Frontal cortex (tissue), 3 donors: ENCODE measurements at regions not wholly inside any gene's neighbourhood (a gene's known extent, or its start where the extent isn't known, plus 50 kb on each side); places are given as distances from the start of the nearest gene placed in this dataset.

Experiments
- DNase-seq, 2 donors: peaks; one replicate each; pipeline ENCODE4 v3.0.0; 2012; ENCODE audit warnings: low spot score in 2 of 2
- FAIRE-seq: peaks from 2 replicates; lab custom pipeline; 2012; peaks lifted over from hg19 to GRCh38; lab: Jason Lieb, UNC
- donor health status: control.
- donor health status: control.
- donor health status: control.

DNA sequence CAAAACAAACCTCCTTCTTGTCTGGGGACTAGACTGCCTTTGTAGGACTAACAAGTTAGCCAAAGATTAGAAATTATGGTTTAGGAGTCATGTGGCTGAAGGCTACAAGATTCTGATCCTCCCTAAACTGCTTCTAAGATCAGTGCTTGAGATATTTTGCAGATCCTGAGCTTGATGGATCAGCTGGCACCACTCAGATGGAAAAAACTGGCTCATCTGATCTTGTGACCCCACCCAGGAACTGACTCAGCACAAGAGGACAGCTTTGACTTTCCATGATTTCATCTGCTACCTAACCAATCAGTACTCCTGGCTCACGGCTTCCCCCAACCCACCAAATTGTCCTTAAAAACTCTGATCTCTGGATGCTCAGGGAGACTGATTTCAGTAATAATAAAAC is 271.5 kb upstream of the TAC1 start:
- no peak for DNase-seq
- no peak for FAIRE-seq

DNA sequence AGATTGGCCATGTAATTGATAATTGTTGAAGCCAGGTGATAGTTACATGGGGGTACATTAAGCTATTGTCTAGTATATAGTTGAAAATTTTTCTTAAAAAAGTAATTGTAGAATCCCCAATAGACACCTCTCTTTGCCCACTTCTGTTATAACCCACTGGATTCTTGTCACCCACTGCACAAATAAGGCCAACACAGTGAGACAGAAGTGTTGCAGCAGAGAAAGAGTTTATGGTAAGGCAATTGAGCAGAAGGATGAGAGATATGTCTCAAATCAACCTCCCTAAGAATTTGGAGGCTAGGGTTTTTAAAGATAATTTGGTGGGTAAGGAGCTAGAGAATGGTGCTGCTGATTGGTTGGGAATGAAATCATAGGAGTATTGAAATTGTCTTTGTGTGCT is 270.3 kb upstream of the TAC1 start:
- DNase-seq (no peak), FAIRE-seq (no peak)

DNA sequence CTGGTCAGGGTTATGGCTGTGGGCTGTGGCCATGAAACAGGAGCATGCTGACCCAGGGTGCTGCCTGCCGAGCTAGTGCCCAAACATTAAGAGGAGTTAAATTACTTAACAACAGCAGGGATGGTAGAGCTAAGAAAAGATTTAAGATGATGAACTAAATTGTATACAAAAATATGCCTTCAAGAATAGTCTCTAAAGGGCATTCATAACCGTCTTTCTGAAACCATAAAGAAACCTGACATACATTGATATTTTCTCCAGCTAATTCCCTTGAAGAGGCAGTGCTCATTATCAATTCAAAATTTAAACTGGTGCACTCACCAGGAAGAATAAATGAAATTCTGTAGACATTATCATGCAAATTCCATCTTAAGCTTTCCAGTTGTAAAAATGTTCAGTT is 265.8 kb upstream of the TAC1 start:
- no peak for DNase-seq

DNA sequence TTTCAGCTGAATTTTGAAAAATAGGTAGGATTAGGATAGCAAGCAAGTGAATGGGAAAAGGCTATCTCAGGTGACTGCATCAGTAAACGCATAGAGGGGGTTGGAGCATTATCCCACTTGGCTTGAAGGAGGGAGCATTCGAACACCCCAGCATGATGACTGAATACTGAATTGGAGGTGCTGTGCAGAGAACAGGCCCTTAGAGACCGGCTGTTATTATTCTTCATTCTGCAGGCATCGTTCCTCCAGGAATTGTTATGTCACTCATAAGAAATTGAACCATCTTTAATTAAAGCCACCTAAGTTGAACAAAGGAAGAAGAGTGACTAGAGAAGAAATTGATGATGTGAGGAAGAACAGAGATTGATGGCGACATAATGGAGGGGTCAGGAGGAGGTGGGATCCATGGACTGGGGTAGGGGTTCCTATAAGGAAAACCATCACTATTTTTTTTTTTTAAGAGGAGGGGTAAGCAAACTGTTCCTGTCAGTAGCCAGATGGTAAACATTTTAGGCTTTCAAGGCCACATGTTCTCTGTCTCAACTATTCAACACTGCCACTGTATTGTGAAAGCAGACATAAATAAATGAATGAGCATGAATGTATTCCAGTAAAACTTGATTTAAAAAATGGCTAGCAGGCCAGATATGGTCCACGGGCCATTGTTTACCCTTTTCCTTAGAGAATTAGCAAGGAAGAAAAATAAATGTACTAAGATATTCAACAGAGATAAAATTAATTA is 264.7 kb upstream of the TAC1 start:
- DNase-seq (no peak), FAIRE-seq (no peak)

More for the DNA sequence above, 265.8 kb upstream of the TAC1 start:
- FAIRE-seq, result no peak

DNA sequence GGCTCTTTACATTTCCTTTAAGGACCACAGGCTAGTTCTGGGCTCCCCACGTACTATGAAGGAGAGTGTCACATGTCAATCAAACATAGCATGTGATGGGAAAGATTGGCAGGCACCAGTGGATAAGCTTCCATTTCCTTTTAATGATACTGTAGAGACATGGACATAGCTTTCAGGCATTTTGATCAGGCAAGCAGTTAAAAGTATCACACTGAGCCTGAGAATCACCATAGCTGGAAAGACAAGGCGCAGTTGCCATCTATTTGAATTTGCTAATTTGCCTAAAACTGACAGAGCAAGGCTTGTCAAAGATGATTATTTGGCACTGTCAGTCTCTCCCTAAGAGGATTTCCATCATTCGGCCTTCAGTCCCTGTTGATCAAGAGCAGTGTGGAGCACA is 263.4 kb upstream of the TAC1 start:
- DNase-seq, result no peak
- no peak for FAIRE-seq

DNA sequence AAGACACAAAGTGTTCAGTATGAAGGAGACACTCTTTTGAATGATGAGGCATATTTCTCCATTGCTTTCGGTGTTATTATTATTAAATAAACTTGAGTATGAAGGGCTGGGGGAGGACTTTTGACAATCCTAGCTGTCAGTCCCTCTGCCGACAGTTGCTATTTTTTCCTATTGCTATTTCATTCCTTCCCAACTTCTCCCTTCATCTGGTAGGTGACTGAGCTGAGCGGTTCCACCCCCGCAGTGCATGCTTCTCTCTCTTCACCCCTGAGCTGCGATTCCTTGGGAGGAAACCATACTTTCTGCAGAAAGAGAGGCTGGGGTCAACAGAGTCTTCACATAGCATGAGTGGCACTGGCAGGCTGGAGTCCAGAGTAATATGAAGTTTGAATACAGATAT is 261.2 kb upstream of the TAC1 start:
- FAIRE-seq, result no peak
- DNase-seq, result no peak

DNA sequence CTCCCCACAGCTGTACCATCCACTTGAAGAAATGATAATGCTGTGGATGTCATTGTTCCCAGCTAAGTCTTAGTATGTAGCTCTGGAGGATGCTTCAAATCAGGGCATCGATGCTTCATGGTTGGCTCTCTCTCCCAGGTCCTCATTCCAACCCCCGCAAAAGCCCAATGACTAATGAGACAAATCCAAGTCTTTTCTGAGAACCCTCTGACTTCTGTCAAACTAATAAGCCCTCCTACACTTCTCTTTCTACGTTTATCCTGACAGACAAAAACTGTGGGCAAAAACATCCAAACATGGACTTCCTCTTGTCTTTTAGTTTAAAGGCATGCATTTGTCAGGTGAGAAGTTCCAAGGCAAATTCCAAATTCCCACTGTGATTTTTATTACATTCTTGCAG is 260.4 kb upstream of the TAC1 start:
- DNase-seq (no peak), FAIRE-seq (no peak)

DNA sequence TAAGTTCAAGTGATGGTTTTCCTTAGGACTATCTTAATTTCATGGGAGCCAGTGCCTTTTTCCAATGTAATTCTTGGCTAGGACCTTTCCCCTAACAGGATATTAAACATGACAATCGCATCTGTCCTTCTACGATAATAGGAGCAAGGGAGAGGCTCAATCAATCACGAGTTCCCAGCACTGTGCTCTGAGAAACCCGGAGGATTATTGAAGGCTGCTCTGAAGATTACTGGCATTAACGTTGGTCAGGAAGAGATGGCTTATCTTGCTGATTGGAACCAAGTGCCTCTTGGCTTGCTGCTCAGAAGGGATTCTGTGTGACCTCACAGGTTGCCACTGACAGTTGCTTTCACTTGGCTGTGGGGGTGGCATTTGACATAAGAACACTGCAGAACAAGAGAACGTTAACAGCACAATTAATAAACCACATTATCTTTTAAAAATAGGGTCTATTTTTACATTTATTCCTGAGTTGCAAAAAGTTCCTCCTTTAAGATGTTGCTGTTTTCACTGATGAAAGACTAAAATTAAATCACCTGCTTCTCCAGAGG is 252.1 kb upstream of the TAC1 start:
- FAIRE-seq, result no peak
- DNase-seq, result no peak

DNA sequence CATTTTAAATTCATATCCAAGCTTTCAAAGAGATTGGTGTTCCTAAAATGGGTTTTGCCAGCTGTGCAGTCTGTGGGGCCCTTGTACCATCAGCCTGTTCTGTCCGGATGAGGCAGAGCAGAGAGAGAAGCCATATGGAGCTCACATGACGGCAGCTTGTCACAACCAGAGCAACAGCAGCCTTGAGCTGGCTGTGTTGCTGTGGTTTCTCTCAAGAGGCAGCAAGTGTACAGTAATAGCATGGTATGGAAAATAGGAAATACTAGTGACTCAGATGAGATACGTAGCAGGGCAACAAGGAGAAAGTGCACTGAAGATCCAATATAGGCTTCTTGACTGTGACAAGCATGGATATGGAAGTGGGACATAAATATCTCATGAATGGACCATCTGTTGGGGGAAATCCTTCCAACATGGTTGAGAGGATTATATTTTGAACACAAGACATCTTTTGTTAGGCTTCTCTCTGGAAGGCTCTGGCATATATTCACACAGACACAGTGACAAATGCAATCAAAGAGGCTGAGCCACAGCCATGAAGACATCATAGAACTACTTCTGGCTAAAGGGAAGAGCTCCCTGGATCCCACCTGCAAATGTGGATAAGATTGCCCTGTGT is 251.0 kb upstream of the TAC1 start:
- DNase-seq (peak in 1 of 2 donors; percentile 10), FAIRE-seq (no peak)

DNA sequence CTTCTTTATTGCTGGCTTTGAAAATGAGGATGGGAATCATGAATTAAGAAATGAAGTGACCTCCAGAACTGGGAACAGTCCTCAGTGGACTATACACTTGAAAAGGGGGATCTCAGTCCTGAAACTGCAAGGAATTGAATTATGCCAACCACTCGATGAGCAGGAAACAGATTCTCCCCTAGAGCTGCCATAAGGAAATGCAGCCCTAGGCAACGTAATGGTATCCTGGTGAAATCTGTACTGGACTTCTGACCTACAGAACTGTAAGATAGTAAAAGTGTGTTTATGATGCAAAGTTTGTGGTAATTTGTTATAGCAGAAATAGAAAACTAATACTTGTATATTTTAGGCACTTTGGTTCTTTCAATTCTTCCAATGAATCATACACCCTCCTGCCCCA is 236.4 kb upstream of the TAC1 start:
- FAIRE-seq (no peak), DNase-seq (no peak)

DNA sequence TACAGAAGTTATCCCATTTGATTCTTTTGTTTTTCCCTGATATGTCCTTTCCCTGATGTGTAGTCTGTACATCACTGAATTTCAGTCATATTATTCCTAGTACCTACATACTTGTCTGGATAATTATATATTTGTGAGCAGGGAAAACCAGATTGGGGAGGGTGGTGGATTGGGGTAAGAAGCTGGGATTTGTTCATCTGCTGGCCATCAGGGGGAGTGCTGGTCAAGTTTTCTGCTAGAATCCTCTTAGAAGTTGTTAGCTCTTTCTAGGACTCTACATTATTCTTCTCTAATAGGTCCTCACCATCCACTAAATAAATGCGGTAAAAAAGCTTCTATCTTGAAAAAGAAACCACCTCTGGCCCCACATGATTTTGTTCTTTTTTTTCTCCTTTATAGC is 232.7 kb upstream of the TAC1 start:
- DNase-seq (peak in 1 of 2 donors; percentile 13), FAIRE-seq (no peak)

DNA sequence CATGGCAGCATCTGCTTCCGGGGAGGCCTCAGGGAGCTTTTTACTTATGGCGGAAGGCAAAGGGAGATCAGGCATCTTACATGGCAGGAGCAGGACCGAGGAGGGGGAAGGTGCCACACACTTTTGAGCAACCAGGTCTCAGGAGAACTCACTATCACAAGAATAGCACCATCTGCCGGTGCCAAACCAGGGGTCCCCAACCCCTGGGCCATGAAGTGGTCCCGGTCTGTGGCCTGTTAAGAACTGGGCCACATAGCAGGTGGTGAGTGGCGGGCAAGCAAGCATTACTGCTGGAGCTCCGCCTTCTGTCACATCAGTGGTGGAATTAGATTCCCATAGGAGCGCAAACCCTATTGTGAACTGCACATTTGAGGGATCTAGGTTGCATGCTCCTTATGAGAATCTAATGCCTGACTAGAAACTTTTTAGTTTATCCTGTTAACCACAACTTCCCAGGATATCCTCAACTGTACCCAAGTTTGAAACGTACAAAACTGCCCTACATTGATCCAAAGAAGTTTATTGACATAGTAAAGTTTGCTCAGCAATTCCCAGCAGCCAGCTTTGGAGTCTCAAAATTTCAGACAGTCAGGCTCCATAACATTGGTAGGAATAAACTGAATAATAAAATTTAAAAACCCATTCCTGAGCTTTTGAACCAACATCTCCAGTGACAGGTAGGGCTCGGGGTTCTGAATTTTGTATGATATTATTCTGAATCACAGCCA is 228.4 kb upstream of the TAC1 start:
- DNase-seq (no peak), FAIRE-seq (no peak)

DNA sequence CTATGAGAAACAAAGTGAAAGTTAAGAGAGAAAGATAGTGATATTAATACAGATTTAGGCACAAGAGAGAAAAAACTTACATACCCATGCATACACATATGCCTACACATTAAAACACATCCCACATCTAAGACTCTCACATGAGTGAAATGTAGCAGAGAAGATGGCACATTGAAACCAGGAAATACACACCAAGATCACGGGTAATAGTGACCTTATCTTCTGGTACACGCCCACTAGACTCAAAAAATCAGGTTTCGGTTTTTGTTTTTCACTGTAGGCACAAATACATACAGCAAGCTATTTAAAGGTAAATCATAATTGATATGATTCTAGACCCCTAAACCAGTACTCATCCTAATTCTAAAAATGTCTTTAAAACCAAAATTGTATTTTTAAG is 225.2 kb upstream of the TAC1 start:
- FAIRE-seq (no peak), DNase-seq (no peak)

DNA sequence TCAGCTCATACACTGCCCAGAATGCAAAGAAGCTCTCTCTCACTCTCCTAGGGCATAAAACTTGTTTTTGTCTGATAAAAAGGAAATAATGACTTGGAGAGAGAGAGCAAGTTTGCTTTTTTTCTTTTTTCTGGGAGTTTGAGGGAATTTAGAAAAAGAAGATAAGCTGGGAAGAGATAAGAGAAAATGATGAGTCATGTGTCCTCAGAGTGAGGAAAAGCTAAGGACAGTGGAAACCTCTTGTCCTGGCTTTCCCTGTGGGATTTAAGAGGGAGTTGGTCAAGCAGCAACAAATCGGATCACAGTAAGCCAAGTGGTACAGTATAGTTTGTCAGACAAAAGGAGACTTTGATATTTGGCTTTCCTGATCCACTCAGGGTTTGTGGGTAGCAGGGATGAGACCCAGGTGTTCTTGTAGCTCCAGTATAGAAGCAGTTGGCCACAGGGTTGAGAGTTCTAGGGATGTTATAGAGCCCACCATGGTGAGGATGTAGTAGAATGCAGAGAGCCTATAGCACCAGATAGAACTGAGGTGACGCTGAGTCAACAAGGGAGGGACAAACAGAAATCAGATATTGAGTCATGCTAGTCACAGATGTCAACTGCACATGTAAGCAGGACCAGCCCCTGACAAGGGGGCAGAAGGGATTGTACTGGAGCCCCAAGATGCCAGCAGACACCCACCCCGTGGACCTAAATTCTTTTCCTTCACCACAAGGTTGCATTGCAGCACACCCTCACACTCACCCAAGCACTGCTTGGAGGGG is 219.3 kb upstream of the TAC1 start:
- FAIRE-seq, result no peak
- no peak for DNase-seq

DNA sequence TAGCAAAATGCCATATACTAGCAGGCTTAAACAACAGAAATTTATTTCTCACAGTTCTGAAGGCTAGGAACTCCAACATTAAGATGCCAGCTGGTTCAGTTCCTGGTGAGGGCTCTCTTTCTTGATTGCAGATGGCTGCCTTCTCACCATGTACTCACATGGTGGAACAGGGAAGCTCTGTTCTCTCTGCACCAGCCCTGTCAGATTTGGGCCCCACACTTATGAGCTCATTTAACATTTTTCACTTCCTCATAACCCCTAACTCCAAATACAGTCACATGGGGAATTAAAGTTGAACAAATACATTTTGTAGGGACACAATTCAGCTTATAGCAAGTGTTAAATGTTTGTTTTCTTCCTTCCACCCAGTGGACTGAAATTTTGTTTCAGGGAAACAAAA is 218.6 kb upstream of the TAC1 start:
- DNase-seq, result no peak
- FAIRE-seq, result no peak

DNA sequence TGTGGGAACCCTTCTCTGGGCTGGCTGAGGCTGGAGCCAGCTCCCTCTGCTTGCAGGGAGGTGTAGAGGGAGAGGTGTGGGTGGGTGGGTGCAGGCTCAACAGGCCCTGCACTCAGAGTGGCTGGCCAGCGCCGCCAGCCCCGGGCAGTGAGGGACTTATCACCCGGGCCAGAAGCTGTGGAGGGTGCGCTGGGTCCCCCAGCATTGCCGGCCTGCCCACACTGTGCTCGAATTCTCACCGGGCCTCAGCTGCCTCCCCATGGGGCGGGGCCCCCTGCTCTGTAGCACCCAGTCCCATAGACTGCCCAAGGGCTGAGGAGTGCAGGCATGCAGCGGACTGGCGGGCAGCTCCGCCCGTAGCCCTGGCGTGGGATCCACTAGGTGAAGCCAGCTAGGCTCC is 190.7 kb upstream of the TAC1 start:
- DNase-seq (no peak), FAIRE-seq (no peak)

DNA sequence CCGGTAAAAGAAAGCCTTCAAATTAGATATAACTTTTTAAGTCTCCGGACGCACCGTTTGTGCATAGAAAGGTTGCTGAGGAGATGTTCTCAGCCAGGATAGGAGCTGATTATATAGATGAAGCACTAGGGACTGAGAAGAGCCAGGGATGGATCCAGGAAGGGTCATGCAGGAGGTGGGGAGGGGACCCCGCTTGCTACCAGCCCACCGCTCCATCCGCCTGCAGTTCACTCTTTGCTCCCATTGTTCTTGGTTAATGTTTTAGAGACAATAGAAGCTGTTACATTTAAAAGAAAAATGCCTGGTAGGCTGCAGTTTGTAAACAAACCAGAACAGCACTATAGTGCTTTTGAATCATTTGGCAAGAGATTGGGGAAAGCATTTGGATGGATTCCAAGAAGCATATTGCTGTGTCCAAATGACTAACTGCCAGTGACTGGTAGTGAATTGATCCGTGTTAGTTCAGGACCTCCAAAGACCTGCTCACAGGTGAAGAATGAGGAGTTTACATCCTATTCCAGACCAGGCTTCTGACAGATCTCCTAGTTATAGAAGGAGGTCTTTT is 175.9 kb upstream of the TAC1 start:
- FAIRE-seq (no peak), DNase-seq (no peak)

DNA sequence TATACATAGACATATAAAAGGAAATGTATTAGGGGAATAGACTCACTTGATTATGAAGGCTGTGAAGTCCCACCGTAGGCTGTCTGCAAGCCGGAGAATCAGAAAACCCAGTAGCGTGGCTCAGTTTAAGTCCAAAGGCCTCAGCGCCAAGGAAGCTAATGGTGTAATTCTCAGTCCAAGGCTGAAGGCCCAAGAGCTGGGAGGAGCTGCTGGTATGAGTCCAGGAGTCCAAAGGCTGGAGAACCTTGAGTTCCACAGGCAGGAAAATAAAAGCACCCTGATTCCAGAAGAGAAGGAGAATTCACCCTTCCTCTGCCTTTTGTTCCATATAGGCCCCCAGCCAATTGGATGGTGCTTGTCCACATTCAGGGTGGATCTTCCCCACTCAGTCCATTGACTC is 166.2 kb upstream of the TAC1 start:
- FAIRE-seq (no peak), DNase-seq (no peak)

DNA sequence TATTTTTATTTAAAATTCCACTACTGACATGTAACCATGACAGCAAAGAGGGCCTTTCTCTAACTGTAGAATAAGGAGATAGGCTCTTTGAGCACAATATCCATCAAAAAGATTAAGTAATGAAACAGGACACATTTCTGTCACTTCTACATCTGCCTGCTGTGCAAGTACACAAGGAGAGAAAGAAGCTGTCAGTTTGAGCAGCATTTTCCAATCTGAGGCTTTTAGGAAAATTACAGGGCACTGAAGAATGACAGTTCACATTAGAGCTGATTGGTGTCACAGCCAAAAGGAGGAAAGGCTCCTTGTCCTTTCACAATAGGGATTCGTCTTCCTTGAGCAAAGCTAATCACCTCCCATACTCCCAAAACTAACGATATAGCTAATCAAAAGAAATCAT is 158.8 kb upstream of the TAC1 start:
- FAIRE-seq, result no peak
- DNase-seq, result no peak

DNA sequence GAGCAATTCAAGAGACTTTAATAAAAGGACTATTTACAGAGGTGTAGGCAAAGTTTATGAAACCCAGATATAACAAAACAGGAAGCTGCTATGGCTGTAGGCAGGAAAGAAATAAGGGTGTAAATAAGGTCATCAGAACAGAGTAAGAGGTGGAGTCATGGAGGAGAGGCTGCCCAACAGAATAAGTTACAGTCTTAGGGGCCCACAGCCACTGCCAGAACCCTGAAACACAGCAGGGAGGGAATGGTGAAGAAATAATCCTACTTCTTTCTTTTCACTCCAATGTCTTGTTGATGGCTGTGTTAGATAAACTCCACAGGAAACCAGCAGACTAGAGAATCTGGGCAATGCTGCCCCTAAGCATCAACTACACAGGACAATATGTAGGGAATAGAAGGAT is 155.8 kb upstream of the TAC1 start:
- FAIRE-seq, result no peak

More for the DNA sequence above, 155.8 kb upstream of the TAC1 start:
- no peak for DNase-seq
